Inferior parietal cortex (tissue), 1 donor: ENCODE measurements at regions not wholly inside any gene's neighbourhood (a gene's known extent, or its start where the extent isn't known, plus 50 kb on each side); places are given as distances from the start of the nearest gene placed in this dataset.

ENCODE experiments used
- DNase-seq: peaks from one replicate; pipeline ENCODE4 v3.0.0-alpha.2; 2016; ENCODE audit errors: extremely low spot score

DNA sequence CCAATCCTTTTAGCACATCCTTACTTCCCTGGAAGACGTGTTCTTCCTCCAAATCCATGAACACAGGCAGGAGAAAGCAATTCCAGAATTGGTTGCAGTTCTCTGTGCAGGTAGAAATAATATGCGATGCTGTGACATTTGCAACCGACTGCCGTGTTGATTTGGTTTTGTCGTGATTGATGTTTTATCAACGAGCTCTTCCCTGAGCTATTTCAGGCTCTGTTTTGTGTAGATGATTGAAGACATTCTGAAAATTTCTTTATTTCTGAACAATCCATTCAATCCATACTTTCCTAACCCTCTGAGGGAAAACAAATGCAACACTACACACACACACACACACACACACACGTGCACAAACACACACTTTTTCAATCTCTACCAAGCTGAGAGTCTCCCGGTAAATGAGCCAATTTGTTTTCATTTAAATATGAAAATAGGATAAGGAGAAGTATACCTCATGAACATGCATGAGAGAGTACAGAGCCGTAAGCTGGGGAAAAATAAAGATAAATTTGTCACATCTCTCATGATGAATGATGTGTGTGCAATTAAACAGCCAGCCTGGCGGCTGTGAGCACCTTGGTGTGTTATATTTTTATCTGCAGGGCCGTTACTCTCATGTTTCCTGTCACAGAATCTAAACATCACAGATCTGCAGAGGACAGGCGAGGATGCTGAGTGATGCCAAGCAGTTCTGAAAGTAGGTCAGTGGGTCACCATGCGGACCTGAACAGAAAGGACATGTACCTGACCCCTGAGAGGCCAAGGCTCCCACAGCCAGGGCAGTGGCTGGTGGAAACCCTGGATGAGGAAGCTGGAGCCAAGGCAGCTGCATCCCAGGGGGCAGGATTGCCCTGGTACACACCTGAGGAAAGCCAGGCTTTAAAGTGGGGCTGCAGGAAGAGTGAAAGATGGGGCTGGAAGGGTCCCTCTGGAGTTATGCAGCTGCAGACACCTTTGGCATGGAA lies 64.8 kb downstream of the PDCL3 start:
- no peak for DNase-seq

DNA sequence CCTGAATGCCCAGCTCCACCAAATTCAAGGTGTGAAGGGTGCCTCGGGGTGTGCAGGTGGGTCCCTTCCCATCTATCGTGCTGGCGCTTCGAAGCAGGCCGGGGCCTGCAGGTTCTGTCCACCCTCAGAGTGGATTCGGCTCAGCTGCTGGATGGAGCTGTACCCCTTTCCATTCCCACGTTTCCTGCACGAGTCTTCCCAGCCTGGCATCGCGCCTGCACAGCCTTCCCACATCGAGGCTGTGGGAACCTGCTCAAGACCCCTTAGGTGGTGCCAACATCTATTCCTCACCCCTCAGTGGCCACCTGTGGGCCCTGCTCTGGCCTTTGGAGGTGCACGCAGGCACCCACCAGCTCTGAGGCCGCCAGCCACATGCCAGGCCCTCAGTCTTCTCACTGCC lies 65.7 kb downstream of the PDCL3 start:
- DNase-seq = no peak

DNA sequence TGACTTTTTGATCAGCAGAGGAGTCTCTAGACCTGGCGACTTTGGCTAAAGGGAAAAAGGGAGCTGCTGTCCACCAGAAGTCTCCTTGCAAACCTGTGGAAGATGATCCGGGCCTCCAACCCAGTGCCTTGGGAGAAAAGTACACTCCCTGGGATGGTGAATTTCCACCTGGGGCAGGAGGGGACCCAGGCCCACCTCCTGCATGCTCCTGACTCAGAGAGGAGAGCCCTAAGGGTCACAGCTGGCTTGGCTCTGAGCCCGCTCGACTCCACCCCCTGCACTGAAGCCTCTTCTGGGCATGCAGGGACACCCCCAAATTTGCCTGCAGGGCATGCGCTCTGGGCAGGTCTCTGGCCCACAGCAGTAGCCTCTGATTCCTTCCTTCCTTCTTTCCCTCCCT lies 66.5 kb downstream of the PDCL3 start:
- DNase-seq = no peak

DNA sequence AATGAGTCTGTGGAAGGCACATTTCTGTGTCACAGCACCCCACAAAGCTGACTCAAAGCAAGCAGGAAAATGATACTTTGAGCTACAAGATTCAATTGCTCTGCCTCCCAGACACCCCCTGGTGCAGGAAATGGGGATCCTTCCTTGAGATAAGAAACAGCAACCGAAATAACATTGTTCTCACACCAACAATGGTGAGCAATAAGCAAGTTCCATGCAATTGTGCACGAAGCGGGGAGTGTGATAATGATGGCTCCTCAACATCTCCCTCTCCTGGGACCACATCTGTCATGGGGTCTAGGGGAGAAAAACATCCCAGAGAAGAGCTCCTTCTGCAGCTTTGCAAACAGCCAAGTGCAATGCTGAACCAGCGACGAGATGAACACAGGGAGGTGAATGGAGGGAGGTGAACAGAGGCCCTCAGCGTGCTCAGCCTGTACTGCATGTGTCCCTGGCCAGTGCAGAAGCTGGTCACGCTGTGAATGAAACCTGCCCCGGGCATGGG lies 67.7 kb downstream of the PDCL3 start:
- no peak for DNase-seq

DNA sequence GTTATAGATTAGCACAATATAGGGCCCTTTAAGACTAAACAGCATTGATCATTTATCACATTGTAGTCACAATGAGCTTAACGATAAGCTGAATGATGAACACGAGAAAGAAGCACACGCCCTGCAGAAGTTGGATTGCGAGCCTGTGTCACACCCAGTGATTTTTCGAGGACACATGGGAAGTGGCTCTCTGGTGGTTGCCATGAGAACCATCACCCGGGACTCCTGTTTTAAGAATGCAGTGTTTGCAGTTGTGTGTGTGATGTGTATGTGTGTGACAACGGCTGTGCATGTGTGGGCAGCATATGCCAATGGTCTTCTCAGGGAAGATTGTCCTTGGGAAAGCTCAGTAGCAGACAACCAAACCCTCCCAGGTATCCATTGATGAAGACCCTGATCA lies 69.2 kb downstream of the PDCL3 start:
- DNase-seq = no peak

DNA sequence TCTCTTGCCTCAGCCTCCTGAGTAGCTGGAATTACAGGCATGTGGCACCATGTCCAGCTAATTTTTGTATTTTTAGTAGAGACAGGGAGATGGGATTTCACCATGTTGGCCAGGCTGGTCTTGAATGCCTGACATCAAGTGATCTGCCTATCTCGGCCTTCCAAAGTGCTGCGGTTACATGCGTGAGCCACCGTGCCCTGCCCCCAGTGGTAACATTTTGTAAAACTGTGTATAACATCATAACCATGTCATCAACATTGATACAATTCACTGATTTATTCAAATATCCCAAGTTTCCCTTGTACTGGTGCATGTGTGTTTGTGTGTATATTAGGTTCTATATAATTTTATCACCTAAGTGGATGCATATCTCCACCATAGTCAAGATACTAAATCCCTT lies 70.0 kb downstream of the PDCL3 start:
- no peak for DNase-seq

DNA sequence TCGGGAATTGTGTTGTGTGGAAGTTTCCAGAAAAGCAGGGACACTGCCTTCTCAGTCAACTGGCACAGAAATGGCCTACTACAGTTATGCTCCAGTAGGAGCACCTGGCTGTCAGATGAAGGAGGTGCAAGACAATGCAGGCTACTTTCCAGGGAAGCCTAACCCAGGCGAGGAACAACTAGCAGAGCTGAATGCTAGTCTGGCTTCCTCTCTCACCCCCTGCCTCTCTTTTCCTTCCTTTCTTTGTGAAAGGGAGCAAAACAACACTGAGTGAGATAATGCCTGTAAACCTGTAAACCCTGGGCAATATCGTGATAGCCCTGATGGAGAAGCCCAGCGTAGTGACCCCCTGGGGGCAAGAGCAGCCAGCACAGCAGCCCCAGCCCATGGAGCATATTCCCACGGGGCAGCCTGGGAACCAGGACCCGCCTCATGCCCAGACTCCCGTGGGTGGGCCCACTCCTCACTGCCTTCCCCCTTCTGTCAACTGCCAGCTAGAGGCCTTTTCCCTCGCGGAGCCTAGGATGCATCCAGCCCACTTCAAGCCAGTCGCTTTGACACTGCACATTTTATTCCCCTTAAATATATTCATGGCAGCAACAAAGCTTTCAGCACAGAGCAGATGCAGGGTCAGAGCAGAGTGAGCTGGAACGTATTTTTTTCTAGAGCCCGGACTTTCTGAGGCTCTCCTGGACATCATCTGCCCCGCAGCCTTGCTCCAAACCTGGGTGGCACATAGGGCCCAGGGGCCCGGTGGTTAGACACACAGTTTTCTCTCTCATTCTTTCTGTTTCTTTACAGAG lies 77.0 kb downstream of the PDCL3 start:
- DNase-seq = no peak

DNA sequence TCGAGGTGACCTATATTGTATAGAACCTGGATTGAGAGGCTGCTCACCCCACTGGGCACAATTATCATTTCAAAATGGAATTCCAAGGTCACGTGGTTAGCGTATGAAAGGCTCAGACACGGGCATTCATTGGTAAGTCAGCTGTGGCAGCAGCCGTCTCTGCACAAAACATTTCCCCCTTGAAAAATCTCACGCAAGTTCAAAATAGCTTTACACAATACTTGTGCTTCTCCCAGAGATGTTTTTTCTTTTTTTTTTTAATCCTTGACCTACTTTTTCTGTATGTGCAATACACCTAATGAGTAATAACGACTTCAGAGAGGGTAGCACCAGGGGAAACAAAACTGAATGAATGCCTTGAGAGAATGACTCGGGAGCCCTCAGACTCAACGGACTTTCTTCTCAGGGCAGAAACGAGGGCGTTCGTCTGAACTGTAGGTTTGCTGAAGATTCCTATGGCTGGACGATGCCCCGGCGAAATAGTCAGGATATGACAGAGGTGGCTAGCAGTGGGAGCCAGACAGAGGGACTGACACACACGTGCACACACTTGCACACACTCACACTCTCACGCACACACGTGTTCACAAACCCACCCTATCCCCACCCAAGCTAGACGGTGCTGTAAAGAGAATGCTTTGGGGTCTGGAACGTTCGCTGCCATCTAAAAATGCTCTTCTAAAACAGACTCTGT lies 77.8 kb downstream of the PDCL3 start:
- no peak for DNase-seq

DNA sequence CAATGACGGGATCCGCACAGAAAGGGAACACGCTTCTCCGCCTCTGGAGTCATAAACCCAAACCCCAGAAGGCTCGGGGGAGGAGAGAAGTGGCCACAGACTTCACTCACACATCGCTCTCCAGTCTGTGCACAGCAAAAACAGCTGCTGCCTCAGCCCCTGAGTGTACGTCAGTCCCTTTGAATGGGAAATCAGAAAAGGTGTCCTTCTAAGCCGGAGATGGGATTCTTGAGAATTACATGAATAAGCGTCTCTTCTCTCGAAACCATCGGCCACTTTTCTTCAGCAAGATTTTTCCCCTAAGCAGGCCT lies 78.3 kb downstream of the PDCL3 start:
- no peak for DNase-seq

DNA sequence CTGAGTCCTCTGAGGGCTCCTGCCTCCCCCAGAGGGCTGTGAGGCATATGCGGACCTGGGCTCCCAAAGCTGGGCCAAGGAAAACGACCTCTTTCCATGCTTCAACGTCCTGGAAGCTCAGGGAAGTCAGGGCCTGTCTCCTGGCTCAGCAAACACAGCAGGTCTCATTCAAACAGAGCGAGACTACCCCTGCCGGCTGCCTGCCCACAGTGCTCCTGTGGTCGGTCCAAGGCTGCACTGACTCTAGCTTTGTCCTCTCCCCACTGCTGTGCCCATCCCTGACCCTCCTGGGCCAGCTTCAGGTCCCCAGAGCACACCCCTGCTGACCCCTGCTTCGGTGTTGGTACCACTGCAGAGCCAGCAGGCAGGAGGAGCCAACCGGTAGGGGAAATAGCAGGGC lies 79.6 kb downstream of the PDCL3 start:
- DNase-seq = no peak

DNA sequence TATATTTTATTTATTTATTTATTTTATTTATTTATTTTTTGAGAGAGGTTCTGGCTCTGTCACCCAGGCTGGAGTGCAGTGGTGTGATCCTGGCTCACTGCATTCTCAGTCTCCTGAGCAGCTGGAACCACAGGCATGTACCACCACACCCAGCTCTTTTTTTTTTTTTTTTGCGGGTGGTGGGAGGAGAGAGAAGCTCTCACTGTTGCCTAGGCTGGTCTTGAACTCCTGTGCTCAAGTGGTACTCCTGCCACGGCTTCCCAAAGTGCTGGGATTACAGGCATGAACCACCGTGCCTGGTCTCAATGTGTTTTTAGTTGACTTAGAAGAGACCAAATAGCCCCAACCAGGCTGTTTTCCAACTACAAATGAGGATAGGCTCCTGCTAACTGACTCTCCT lies 80.7 kb downstream of the PDCL3 start:
- no peak for DNase-seq

DNA sequence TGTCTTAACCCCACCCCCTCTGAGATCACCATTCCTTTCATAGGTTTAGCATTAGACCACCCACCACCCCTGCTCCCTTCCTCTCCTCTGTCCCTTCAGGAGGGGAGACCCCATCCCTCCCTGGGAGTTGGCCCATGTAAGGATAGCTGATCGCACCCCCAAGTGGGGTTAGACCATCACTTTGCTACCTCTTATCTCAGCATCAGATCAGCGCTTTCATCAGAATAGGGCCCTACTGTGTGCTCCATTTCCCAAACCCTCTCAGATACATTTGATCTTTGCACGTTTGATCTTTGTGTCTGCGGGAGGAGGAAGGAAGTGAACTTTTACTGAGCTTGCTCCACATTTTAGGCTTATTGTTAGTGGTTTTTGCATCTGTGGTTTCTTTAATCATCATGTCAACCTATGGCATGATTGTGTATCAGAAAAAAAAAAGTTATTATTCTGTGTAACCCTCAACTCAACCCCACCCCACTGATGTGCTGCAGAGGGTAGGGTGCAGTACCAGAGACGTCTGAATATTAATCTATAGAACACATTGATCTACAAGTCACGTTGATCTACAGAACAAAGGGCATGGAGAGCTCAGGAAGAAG lies 81.2 kb downstream of the PDCL3 start:
- DNase-seq = no peak

DNA sequence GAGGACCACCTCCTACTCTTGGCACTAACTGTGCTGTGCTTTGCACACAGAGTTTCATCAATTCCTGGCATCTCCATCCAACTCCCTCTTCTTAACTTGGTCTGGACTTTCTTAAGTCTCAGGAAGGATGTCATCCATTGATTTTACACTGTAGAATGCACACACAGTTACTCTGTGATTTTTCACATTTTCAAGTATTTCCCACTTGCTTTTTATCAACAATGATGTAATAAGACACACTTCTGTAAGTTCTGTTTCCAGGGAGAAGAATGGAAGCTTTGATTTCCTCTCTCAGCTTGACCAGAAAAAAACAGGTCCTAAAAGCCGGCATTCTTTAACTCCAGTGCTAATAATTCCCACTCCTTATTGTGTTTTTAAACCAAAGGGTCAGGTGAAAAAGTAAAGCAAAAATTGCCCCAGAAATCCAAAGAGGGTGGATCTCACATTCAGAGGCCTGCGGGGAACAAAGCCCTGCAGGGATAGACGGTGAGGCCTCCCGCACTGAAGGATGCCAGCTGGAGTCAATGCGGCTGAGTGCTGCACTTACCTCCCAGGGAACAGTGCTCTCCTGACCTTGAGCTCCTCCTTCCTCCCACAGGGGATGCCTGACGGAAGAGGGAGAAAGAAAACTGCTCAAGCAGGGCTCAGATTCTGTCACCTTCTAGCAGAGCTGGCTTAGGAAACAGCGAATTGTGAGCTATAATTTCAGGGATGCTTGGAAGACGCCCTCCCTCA lies 83.1 kb downstream of the PDCL3 start:
- no peak for DNase-seq

DNA sequence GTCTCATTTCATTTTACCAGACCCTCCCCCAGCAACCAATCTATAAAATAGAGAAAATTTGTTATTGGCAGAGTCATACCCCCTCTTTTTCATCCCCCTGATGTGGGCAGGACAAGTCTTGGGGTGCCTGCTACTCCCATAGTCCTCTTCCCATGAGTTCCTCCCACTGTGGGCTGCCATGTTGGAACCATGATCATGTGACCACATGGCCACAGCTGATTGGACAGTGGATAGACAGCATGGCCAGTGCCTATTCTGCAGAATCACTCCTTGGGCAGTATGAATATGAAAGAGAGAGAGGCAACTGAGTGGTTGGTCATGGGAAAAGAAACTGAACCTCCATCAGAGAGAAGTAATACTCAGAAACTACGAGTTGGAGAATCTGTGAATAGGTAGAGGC lies 84.9 kb downstream of the PDCL3 start:
- DNase-seq = no peak

DNA sequence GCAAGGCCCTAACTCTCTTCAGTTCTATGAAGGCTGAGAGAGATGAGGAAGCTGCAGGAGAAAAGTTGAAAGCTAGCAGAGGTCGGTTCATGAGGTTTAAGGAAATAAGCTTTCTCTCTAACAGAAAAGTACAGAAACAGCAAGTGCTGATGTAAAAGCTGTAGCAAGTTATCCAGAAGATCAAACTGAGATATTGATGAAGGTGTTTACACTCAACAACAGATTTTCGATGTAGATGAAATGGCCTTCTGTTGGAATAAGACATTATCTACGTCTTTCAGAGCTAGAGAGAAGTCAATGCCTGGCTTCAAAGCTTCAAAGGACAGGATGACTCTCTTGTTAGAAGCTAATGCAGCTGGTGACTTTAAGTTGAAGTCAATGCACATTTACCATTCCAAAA lies 87.4 kb downstream of the PDCL3 start:
- DNase-seq = no peak

DNA sequence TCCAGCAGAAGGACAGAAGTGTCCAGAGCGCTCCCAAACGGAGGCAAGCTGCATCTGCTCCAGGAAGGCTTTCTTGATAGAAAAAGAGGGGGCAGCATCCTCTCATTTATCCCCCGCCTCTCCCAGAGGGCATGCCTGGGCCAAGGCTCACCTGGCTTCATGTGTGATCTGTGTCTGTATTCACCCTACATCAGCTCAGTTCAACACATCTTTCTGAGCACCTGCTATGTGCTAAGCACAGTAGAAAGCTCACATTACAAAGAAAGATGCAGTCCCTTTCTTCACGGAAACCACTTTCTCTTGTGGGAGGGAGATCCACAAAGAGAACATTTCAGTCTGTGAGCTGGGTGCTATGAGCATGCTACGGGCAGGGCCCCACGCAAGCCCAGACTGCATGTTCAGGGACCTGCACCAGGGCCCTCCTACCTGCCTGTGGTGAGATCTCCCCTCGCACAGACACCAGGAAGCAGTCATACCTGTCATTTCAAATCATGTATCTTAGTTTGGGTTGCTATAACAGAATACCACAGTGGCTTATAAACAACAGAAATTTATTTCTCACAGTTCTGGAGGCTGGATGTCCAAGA lies 90.7 kb downstream of the PDCL3 start:
- no peak for DNase-seq

DNA sequence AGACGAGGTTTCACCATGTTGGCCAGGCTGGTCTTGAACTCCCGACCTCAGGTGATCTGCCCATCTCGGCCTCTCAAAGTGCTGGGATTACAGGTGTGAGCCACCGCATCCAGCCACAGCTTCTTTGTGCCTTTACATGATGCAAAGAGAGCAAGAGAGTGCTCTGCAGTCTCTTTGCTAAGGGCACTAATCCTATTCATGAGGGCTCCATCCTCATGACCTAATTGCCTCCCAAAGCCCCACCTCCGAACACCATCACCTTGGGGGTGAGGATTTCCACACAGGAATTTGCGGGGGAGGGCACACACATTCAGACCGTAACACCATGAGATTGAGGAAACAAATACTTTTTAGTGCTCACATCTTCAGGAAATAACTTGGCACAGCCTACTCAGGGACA lies 91.8 kb downstream of the PDCL3 start:
- no peak for DNase-seq

DNA sequence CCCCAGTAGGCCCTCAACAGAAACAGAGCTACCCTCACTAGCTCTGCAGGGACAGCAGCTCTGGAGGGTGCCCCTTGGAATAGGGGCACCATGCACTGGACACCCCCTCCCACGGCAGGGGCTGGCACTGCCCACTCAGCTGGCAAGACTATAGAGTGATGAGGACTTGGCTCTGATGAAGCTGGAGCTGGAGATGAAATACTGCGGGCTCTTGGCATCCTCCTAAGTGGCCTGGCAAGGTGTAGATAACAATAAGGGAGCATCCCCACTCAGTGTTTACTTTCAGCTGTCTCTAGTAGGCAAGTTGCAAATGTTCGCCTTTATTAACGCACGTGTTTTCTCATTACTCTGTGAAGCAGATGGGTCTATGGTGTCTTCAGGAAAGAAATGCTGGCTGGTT lies 92.7 kb downstream of the PDCL3 start:
- DNase-seq = no peak

DNA sequence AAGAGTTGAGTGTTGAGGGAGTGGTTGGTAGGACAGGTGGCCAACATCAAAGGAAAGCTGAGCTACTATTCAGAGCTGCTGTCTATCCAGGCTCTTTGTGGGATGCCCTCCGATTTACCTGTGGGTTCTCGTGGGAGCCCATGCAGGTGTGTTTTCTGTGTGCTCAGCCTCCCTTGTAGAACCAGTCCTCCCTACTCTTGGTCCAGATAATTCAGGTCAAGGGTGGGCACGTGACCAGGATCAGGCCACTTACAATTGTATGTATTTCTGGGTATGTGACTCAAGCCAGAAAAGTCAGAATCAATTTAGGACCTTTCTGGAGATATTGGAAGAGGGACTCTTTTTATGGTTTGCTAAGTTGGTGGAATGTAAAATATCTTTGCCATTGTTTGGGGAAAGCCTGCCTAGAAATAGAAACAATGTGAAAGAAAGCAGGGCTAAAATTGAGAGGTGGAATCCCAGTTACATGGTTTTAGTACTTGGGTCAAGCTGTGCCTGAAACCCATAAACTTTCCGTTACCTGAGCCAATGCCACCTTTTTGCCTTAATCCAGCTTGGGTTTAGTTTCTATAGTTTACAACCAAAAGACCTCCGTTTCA lies 93.2 kb downstream of the PDCL3 start:
- no peak for DNase-seq

DNA sequence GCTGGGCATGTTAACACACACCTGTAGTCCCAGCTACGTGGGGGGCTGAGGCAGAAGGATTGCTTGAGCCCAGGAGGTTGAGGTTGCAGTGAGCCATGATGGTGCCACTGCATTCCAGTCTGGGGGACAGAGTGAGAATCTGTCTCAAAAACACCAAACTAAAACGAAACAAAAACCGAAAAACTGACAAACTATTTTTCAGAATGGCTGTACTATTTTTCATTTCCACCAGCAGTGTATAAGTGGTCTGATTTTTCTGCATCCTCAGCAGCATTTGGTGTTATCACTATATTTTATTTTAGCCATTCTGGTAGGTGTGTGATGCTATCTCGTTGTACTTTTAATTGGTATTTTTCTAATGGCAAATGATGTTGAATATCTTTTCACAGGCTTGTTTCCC lies 95.2 kb downstream of the PDCL3 start:
- DNase-seq = no peak
